ENCODE measurements at regions not wholly inside any gene's neighbourhood (a gene's known extent, or its start where the extent isn't known, plus 50 kb on each side); places are given as distances from the start of the nearest gene placed in this dataset.

DNA sequence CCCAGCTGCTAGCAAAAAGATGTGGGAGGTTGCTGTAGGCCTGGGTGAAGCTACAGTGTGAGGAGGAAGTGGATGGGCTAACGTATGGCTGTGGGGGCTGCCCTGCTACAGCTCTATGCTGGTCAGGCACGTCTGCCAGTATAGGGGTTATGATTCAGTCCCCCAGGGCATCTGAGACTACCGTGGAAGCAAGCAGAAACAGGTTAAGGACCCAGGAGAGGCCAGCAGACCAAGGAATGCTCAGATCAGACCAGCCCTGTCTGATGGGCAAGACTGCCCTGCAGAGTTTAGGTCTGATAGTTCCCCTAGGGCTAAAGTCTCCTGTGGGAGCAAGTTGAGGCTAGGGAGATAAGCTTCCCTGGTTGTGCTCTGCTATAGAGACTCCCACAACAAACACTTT is 416.1 kb upstream of the CTNND2 start:
- no peak for TF ChIP-seq TOX (CRISPR knock-in tag; IDR thresholded peaks at IDR 0.05; ENCODE audit: borderline replicate concordance)
- TF ChIP-seq CSDC2 (CRISPR knock-in tag; IDR thresholded peaks at IDR 0.05), result no peak
- TF ChIP-seq, protein P1, sequence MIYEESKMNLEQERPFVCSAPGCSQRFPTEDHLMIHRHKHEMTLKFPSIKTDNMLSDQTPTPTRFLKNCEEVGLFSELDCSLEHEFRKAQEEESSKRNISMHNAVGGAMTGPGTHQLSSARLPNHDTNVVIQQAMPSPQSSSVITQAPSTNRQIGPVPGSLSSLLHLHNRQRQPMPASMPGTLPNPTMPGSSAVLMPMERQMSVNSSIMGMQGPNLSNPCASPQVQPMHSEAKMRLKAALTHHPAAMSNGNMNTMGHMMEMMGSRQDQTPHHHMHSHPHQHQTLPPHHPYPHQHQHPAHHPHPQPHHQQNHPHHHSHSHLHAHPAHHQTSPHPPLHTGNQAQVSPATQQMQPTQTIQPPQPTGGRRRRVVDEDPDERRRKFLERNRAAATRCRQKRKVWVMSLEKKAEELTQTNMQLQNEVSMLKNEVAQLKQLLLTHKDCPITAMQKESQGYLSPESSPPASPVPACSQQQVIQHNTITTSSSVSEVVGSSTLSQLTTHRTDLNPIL (CRISPR knock-in tag; IDR thresholded peaks at IDR 0.05; ENCODE audit: low read depth), result no peak
- no peak for TF ChIP-seq PPARA (CRISPR knock-in tag; IDR thresholded peaks at IDR 0.05; ENCODE audit: borderline replicate concordance)
- TF ChIP-seq ISL1 (CRISPR knock-in tag; IDR thresholded peaks at IDR 0.05), result no peak
- no peak for TF ChIP-seq TCF4 (CRISPR knock-in tag; IDR thresholded peaks at IDR 0.05; ENCODE audit: borderline replicate concordance)
- no peak for TF ChIP-seq ZNF8 (CRISPR knock-in tag; IDR thresholded peaks at IDR 0.05)
- TF ChIP-seq, protein P2, sequence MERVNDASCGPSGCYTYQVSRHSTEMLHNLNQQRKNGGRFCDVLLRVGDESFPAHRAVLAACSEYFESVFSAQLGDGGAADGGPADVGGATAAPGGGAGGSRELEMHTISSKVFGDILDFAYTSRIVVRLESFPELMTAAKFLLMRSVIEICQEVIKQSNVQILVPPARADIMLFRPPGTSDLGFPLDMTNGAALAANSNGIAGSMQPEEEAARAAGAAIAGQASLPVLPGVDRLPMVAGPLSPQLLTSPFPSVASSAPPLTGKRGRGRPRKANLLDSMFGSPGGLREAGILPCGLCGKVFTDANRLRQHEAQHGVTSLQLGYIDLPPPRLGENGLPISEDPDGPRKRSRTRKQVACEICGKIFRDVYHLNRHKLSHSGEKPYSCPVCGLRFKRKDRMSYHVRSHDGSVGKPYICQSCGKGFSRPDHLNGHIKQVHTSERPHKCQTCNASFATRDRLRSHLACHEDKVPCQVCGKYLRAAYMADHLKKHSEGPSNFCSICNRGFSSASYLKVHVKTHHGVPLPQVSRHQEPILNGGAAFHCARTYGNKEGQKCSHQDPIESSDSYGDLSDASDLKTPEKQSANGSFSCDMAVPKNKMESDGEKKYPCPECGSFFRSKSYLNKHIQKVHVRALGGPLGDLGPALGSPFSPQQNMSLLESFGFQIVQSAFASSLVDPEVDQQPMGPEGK (CRISPR knock-in tag; IDR thresholded peaks at IDR 0.05; ENCODE audit: borderline replicate concordance), result no peak

All from SK-N-SH treated with all-trans-retinoic acid at 6 μM for 48 hours (cell line).